CD4-positive, alpha-beta T cell treated with Interleukin-4 for 1 hour (primary cell): ENCODE measurements at regions not wholly inside any gene's neighbourhood (a gene's known extent, or its start where the extent isn't known, plus 50 kb on each side); places are given as distances from the start of the nearest gene placed in this dataset.

Experiments used
- DNase-seq, 2 donors: peaks; one replicate each; pipeline ENCODE4 v3.0.0-alpha.2; 2020 to 2022

- DNase-seq, result no peak
Measured at GRCh38 chr1:24983006-24983680, 53.1 kb upstream of the RUNX3 start.

- peak; percentile 46 to 52 for DNase-seq
Measured at GRCh38 chr1:24981631-24982005, 51.5 kb upstream of the RUNX3 start.

GRCh38 chr1:24980836-24981630, 51.0 kb upstream of the RUNX3 start:
- DNase-seq, result no peak
